AG04450 (cell line): ENCODE measurements at regions not wholly inside any gene's neighbourhood (a gene's known extent, or its start where the extent isn't known, plus 50 kb on each side); places are given as distances from the start of the nearest gene placed in this dataset.

Experiments
- CTCF ChIA-PET: fragments of 300-600, 350-600 bp; formaldehyde crosslinking; extraction: SDS; loops from one replicate; lab custom pipeline; 2022; ENCODE audit warnings: antibody characterized with exemption, inconsistent platforms; lab: Charles Lee
- POLR2A ChIA-PET: fragments of 350-600 bp; formaldehyde crosslinking; extraction: SDS; loops from one replicate; lab custom pipeline; 2021; ENCODE audit warnings: antibody characterized with exemption, inconsistent platforms; lab: Yijun Ruan, JAX
- DNase-seq: peaks from one replicate; pipeline ENCODE4 v3.0.0-alpha.2; 2011; ENCODE audit warnings: low read depth, low spot score
- H3K27ac ChIP-seq: one replicate; pipeline ENCODE4 v1.5.1; 2012; ENCODE audit warnings: low read depth, low read length, control low read depth
- H3K27me3 ChIP-seq: one replicate; pipeline ENCODE4 v1.6.0; 2012; ENCODE audit warnings: low read length; ENCODE audit not compliant: control insufficient read depth, insufficient read depth
- H3K4me3 ChIP-seq: 2 replicates; pipeline ENCODE4 v1.5.1; 2011; ENCODE audit warnings: mild to moderate bottlenecking, low read depth, low read length, control low read depth
- H3K9me3 ChIP-seq: 2 replicates; pipeline ENCODE4 v1.5.1; 2012; ENCODE audit warnings: low read length; ENCODE audit not compliant: control insufficient read depth, insufficient read depth
- CTCF ChIP-seq: IDR thresholded peaks from 2 replicates; pipeline ENCODE4 v1.5.1; 2011; ENCODE audit warnings: low read depth, low read length, control low read depth, inconsistent platforms

GRCh38 chr1:5725406-5725805, 266.8 kb downstream of the NPHP4 start:
- TF ChIP-seq CTCF, result no peak
- no peak for DNase-seq
- POLR2A ChIA-PET, result no interaction called here
- Histone ChIP-seq H3K27ac (no peak overlapping the region), H3K9me3 (peaks cover 74% of the 10 kb centered on the region), H3K4me3 (no peak overlapping the region), H3K27me3 (no peaks in the 10 kb centered on the region)
- CTCF ChIA-PET, result no interaction called here

GRCh38 chr1:5724847-5725246, 267.4 kb downstream of the NPHP4 start:
- no peaks in the 10 kb centered on the region for H3K27me3 ChIP-seq
- POLR2A ChIA-PET, result no interaction called here
- no peak for TF ChIP-seq CTCF
- no peak overlapping the region for H3K4me3 ChIP-seq
- no peak for DNase-seq
- CTCF ChIA-PET, result no interaction called here
- H3K27ac ChIP-seq, result no peak overlapping the region
- peaks cover 74% of the 10 kb centered on the region for H3K9me3 ChIP-seq

- no peak overlapping the region for H3K4me3 ChIP-seq
- no peak for DNase-seq
- ChIA-PET CTCF (no interaction called here), POLR2A (no interaction called here)
- H3K27ac ChIP-seq, result no peak overlapping the region
- H3K27me3 ChIP-seq, result no peaks in the 10 kb centered on the region
- peaks cover 76% of the 10 kb centered on the region for H3K9me3 ChIP-seq
- TF ChIP-seq CTCF, result no peak
These were observed 269.5 kb downstream of the NPHP4 start for GRCh38 chr1:5722635-5723164.

GRCh38 chr1:5721634-5722215, 270.5 kb downstream of the NPHP4 start:
- Histone ChIP-seq H3K27ac (no peak overlapping the region), H3K9me3 (peaks cover 80% of the 10 kb centered on the region), H3K27me3 (no peaks in the 10 kb centered on the region), H3K4me3 (no peak overlapping the region)
- CTCF ChIA-PET, result no interaction called here
- POLR2A ChIA-PET, result no interaction called here
- no peak for DNase-seq
- TF ChIP-seq CTCF, result no peak

GRCh38 chr1:5720936-5721335, 271.3 kb downstream of the NPHP4 start:
- Histone ChIP-seq H3K27ac (no peak overlapping the region), H3K9me3 (peaks cover 80% of the 10 kb centered on the region), H3K4me3 (no peak overlapping the region), H3K27me3 (no peaks in the 10 kb centered on the region)
- TF ChIP-seq CTCF, result no peak
- ChIA-PET CTCF (no interaction called here), POLR2A (no interaction called here)
- DNase-seq, result no peak
